IPS DF 4.7 (cell line): ENCODE measurements at regions not wholly inside any gene's neighbourhood (a gene's known extent, or its start where the extent isn't known, plus 50 kb on each side); places are given as distances from the start of the nearest gene placed in this dataset.

Experiments used
- DNase-seq: peaks from one replicate; pipeline ENCODE4 v3.0.0-alpha.2; 2013; ENCODE audit warnings: low spot score; ENCODE audit errors: extremely low read depth

GRCh38 chr10:22767859-22768258 lies 53.5 kb upstream of the PIP4K2A start:
- DNase-seq, result no peak

- DNase-seq, result no peak
Observed at GRCh38 chr10:22766693-22767092, 52.3 kb upstream of the PIP4K2A start.

GRCh38 chr10:22765660-22766547 lies 51.5 kb upstream of the PIP4K2A start:
- DNase-seq, result no peak

- no peak for DNase-seq
Observed at GRCh38 chr10:22764639-22765038, 50.3 kb upstream of the PIP4K2A start.
